BE2C (cell line): ENCODE measurements at regions not wholly inside any gene's neighbourhood (a gene's known extent, or its start where the extent isn't known, plus 50 kb on each side); places are given as distances from the start of the nearest gene placed in this dataset.

ENCODE experiments used
- DNase-seq: peaks from one replicate; pipeline ENCODE4 v3.0.0-alpha.2; 2020
- H3K27me3 ChIP-seq: fragments of 250-450 bp; sonication (Bioruptor Pico); 2 replicates; pipeline ENCODE4 v1.5.1; 2020; ENCODE audit warnings: mild to moderate bottlenecking
- H3K36me3 ChIP-seq: fragments of 250-450 bp; sonication (Bioruptor Pico); 2 replicates; pipeline ENCODE4 v1.5.1; 2020; ENCODE audit warnings: mild to moderate bottlenecking
- H3K4me1 ChIP-seq: fragments of 250-450 bp; sonication (Bioruptor Pico); 2 replicates; pipeline ENCODE4 v1.5.1; 2020
- H3K4me3 ChIP-seq: 2 replicates; pipeline ENCODE4 v1.5.1; 2011; ENCODE audit warnings: low read depth, low read length
- H3K9me3 ChIP-seq: fragments of 250-450 bp; sonication (Bioruptor Pico); 2 replicates; pipeline ENCODE4 v1.5.1; 2020
- CTCF ChIP-seq: IDR thresholded peaks from 2 replicates; pipeline ENCODE4 v1.5.1; 2012; ENCODE audit warnings: mild to moderate bottlenecking, low read depth, low read length

- no peak for DNase-seq
- no peak for TF ChIP-seq CTCF
- Histone ChIP-seq H3K4me1 (no peaks in the 10 kb centered on the region), H3K36me3 (no peaks in the 10 kb centered on the region), H3K4me3 (no peak overlapping the region), H3K9me3 (no peaks in the 10 kb centered on the region), H3K27me3 (no peaks in the 10 kb centered on the region)
Observed at GRCh38 chr2:66674087-66674486, 239.2 kb downstream of the MEIS1 start.

GRCh38 chr2:66675591-66675990 is 240.7 kb downstream of the MEIS1 start:
- no peak for TF ChIP-seq CTCF
- no peak for DNase-seq
- Histone ChIP-seq H3K4me1 (no peaks in the 10 kb centered on the region), H3K9me3 (no peaks in the 10 kb centered on the region), H3K4me3 (no peak overlapping the region), H3K36me3 (no peaks in the 10 kb centered on the region), H3K27me3 (no peaks in the 10 kb centered on the region)

GRCh38 chr2:66679442-66679841 is 244.5 kb downstream of the MEIS1 start:
- no peak for TF ChIP-seq CTCF
- Histone ChIP-seq H3K9me3 (no peaks in the 10 kb centered on the region), H3K4me3 (no peak overlapping the region), H3K36me3 (no peaks in the 10 kb centered on the region), H3K27me3 (no peaks in the 10 kb centered on the region), H3K4me1 (no peaks in the 10 kb centered on the region)
- DNase-seq: no peak

GRCh38 chr2:66682476-66682875 is 247.6 kb downstream of the MEIS1 start:
- Histone ChIP-seq H3K27me3 (no peaks in the 10 kb centered on the region), H3K36me3 (no peaks in the 10 kb centered on the region), H3K4me3 (no peak overlapping the region), H3K4me1 (no peaks in the 10 kb centered on the region), H3K9me3 (no peaks in the 10 kb centered on the region)
- TF ChIP-seq CTCF: no peak
- DNase-seq: no peak

- no peaks in the 10 kb centered on the region for H3K36me3 ChIP-seq
- no peak for DNase-seq
- no peaks in the 10 kb centered on the region for H3K27me3 ChIP-seq
- no peaks in the 10 kb centered on the region for H3K4me1 ChIP-seq
- H3K9me3 ChIP-seq: no peaks in the 10 kb centered on the region
- H3K4me3 ChIP-seq: no peak overlapping the region
- no peak for TF ChIP-seq CTCF
Observed at GRCh38 chr2:66683064-66683463, 248.1 kb downstream of the MEIS1 start.

- Histone ChIP-seq H3K9me3 (no peaks in the 10 kb centered on the region), H3K4me3 (no peak overlapping the region), H3K27me3 (no peaks in the 10 kb centered on the region), H3K4me1 (no peaks in the 10 kb centered on the region), H3K36me3 (no peaks in the 10 kb centered on the region)
- TF ChIP-seq CTCF: no peak
- no peak for DNase-seq
Observed at GRCh38 chr2:66683599-66683998, 248.7 kb downstream of the MEIS1 start.
